Epithelial cell of proximal tubule (primary cell): ENCODE measurements at regions not wholly inside any gene's neighbourhood (a gene's known extent, or its start where the extent isn't known, plus 50 kb on each side); places are given as distances from the start of the nearest gene placed in this dataset.

ENCODE experiments used
- DNase-seq: peaks from one replicate; pipeline ENCODE4 v3.0.0-alpha.2; 2011; ENCODE audit warnings: low read depth
- H3K4me3 ChIP-seq: 2 replicates; pipeline ENCODE4 v1.5.1; 2011; ENCODE audit warnings: low read depth, mild to moderate bottlenecking, low read length
- CTCF ChIP-seq: conservative IDR thresholded peaks from 2 replicates; pipeline ENCODE4 v1.5.1; 2012; ENCODE audit warnings: low read depth, mild to moderate bottlenecking, low read length

- DNase-seq = no peak
- no peak for TF ChIP-seq CTCF
- no peak overlapping the region for H3K4me3 ChIP-seq
Observed at GRCh38 chr12:23458640-23459039, 490.8 kb downstream of the SOX5 start.

GRCh38 chr12:23462546-23462945 lies 486.9 kb downstream of the SOX5 start:
- no peak for TF ChIP-seq CTCF
- no peak for DNase-seq
- no peak overlapping the region for H3K4me3 ChIP-seq

- no peak for TF ChIP-seq CTCF
- no peak overlapping the region for H3K4me3 ChIP-seq
- DNase-seq = no peak
Observed at GRCh38 chr12:23463172-23463571, 486.3 kb downstream of the SOX5 start.

- no peak overlapping the region for H3K4me3 ChIP-seq
- no peak for TF ChIP-seq CTCF
- DNase-seq = no peak
Observed at GRCh38 chr12:23464241-23464812, 485.1 kb downstream of the SOX5 start.

GRCh38 chr12:23472329-23472971 lies 477.0 kb downstream of the SOX5 start:
- H3K4me3 ChIP-seq = no peak overlapping the region
- no peak for TF ChIP-seq CTCF
- no peak for DNase-seq

- no peak for TF ChIP-seq CTCF
- no peak overlapping the region for H3K4me3 ChIP-seq
- no peak for DNase-seq
Observed at GRCh38 chr12:23473071-23473470, 476.4 kb downstream of the SOX5 start.

GRCh38 chr12:23474438-23474976 lies 475.0 kb downstream of the SOX5 start:
- no peak overlapping the region for H3K4me3 ChIP-seq
- no peak for DNase-seq
- no peak for TF ChIP-seq CTCF
